ENCODE measurements at regions not wholly inside any gene's neighbourhood (a gene's known extent, or its start where the extent isn't known, plus 50 kb on each side); places are given as distances from the start of the nearest gene placed in this dataset.

GRCh38 chr11:33419924-33420323 lies 162.7 kb downstream of the HIPK3 start:
- Histone ChIP-seq H3K9me3 (ENCODE audit: control insufficient read depth, insufficient read depth, low read depth, low read length) (no peaks in the 10 kb centered on the region), H3K36me3 (ENCODE audit: control insufficient read depth in 2 of 2, insufficient read depth in 1 of 2, low read length in 2 of 2) (no peaks in the 10 kb centered on the region), H3K27ac (ENCODE audit: extremely low read depth, low read depth, low read length) (no peak overlapping the region), H3K4me3 (ENCODE audit: low read depth, low read length) (no peak overlapping the region), H3K4me1 (ENCODE audit: control insufficient read depth, insufficient read depth, low read length) (no peaks in the 10 kb centered on the region)
- CTCF ChIA-PET = interaction anchor here (0.6 to 0.7 kb wide), 2 partner anchors 13 to 932 kb away, joined by 3 to 6 read pairs; no protein-coding TSS in a partner anchor
- TF ChIP-seq YY1 (tag by site-specific recombination; IDR thresholded peaks at IDR 0.05) (no peak), ZNF658 (tag by site-specific recombination; IDR thresholded peaks at IDR 0.05) (no peak), ZNF473 (tag by site-specific recombination; IDR thresholded peaks at IDR 0.05) (no peak), ZNF791 (tag by site-specific recombination; IDR thresholded peaks at IDR 0.05) (no peak), TCF7L2 (IDR thresholded peaks at IDR 0.05; ENCODE audit: borderline replicate concordance, low read depth, low read length) (no peak), ZNF18 (tag by site-specific recombination; IDR thresholded peaks at IDR 0.05) (no peak), MEIS1 (CRISPR knock-in tag; IDR thresholded peaks at IDR 0.05; ENCODE audit: borderline replicate concordance) (no peak)
- POLR2A ChIA-PET = no interaction called here

DNA sequence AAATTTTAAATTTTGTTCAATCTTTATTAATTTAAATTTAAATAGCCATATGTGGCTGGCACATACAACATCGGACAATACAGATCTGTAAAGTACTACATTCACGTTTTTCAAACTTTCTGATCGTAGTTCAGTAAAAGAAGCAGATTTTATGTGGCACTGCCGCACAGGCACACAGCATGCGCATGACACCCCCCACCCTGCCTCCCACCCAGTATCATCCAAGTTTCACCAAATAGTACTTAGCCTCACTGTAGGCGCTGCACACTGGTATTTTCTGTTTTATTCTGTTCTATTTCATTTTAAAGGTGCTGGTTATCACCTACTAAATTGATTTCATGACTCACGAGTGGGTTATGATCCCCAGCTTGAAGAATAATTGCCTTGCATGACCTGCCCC lies 159.9 kb downstream of the HIPK3 start:
- Histone ChIP-seq H3K4me3 (ENCODE audit: low read depth, low read length) (no peak overlapping the region), H3K9me3 (ENCODE audit: control insufficient read depth, insufficient read depth, low read depth, low read length) (no peaks in the 10 kb centered on the region), H3K36me3 (ENCODE audit: control insufficient read depth in 2 of 2, insufficient read depth in 1 of 2, low read length in 2 of 2) (no peaks in the 10 kb centered on the region), H3K4me1 (ENCODE audit: control insufficient read depth, insufficient read depth, low read length) (no peaks in the 10 kb centered on the region), H3K27ac (ENCODE audit: extremely low read depth, low read depth, low read length) (no peak overlapping the region)
- ChIA-PET POLR2A (no interaction called here), CTCF (interaction anchor here (0.7 kb wide), 1 partner anchor 19 kb away, joined by 5 read pairs; no protein-coding TSS in a partner anchor)
- TF ChIP-seq SP3 (tag by site-specific recombination; IDR thresholded peaks at IDR 0.05) (no peak), SCRT2 (tag by site-specific recombination; IDR thresholded peaks at IDR 0.05) (no peak), PRDM2 (tag by site-specific recombination; IDR thresholded peaks at IDR 0.05; ENCODE audit: borderline replicate concordance) (no peak), GLI4 (tag by site-specific recombination; IDR thresholded peaks at IDR 0.05) (no peak), ZNF624 (tag by site-specific recombination; IDR thresholded peaks at IDR 0.05) (no peak), ZNF701 (tag by site-specific recombination; IDR thresholded peaks at IDR 0.05) (no peak), ZNF416 (tag by site-specific recombination; IDR thresholded peaks at IDR 0.05) (no peak), ZBTB20 (tag by site-specific recombination; IDR thresholded peaks at IDR 0.05) (no peak), ZFP37 (tag by site-specific recombination; IDR thresholded peaks at IDR 0.05) (no peak), ZNF280C (tag by site-specific recombination; IDR thresholded peaks at IDR 0.05) (no peak), ZNF311 (tag by site-specific recombination; IDR thresholded peaks at IDR 0.05; ENCODE audit: borderline replicate concordance) (no peak), ZNF133 (tag by site-specific recombination; IDR thresholded peaks at IDR 0.05) (no peak), ZNF223 (tag by site-specific recombination; IDR thresholded peaks at IDR 0.05) (no peak), HOXA7 (CRISPR knock-in tag; IDR thresholded peaks at IDR 0.05; ENCODE audit: borderline replicate concordance) (no peak), WT1 (tag by site-specific recombination; IDR thresholded peaks at IDR 0.05) (no peak), ZNF19 (tag by site-specific recombination; IDR thresholded peaks at IDR 0.05; ENCODE audit: low read depth) (no peak), ZNF23 (tag by site-specific recombination; IDR thresholded peaks at IDR 0.05; ENCODE audit: borderline replicate concordance) (no peak), ZNF660 (tag by site-specific recombination; IDR thresholded peaks at IDR 0.05) (no peak)

Measured in HEK293 (cell line).